SHP77 treated with DMSO at 0.1 percent for 48 hours (cell line): ENCODE measurements at regions not wholly inside any gene's neighbourhood (a gene's known extent, or its start where the extent isn't known, plus 50 kb on each side); places are given as distances from the start of the nearest gene placed in this dataset.
"Not testable (repeated sequence)": the region's sequence is repeated elsewhere in the genome, so short reads cannot be mapped to it uniquely, and the experiment has no call there.

Experiments
- DNase-seq: peaks from one replicate; lab custom pipeline; 2025; lab: John Stamatoyannopoulos, UW

GRCh38 chr9:75541734-75542133, 348.7 kb upstream of the PCSK5 start:
- no peak for DNase-seq

- DNase-seq = no peak
Observed at GRCh38 chr9:75544815-75545214, 345.7 kb upstream of the PCSK5 start.

DNA sequence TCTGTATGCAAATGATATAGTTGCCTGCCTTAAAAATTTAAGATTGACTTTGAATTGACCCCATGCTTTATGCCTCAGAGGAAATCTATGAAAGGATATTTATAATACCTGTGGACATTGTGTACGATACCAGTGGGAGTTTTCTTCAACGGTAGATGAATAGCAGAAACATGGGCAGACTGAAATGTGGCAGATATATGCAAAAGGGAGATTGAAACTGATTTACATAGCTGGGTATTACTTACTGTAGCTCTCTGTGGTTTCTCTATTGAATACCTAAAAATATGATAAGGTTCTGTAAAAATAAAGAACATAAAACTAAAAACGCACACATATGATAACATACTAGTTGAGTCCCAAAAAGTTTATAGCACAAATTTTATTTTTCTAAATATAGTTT, 345.2 kb upstream of the PCSK5 start:
- DNase-seq = no peak

- DNase-seq = no peak
Observed at GRCh38 chr9:75548871-75549270, 341.6 kb upstream of the PCSK5 start.

GRCh38 chr9:75551861-75552260, 338.6 kb upstream of the PCSK5 start:
- no peak for DNase-seq

- no peak for DNase-seq
Observed at GRCh38 chr9:75552941-75553340, 337.5 kb upstream of the PCSK5 start.

DNA sequence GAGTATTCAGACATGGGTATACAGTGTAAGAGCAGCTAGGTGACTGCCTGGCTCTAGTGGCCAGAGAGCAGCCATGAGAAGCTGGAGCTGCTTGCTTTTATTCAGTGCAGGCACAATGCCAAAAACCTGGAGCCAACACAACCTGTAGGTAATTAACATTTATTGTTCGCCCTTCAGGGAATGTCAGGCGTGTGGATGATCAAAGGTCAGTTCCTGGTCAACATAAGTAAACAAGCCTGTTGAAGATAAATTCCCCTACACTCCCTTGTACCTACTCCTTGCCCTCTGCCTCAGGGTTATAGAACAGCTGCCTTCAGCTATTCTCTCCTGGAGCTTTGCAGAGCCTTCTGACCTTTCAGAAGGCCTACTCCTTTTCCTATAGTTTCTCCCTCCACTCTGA, 323.7 kb upstream of the PCSK5 start:
- DNase-seq = not testable (repeated sequence)

DNA sequence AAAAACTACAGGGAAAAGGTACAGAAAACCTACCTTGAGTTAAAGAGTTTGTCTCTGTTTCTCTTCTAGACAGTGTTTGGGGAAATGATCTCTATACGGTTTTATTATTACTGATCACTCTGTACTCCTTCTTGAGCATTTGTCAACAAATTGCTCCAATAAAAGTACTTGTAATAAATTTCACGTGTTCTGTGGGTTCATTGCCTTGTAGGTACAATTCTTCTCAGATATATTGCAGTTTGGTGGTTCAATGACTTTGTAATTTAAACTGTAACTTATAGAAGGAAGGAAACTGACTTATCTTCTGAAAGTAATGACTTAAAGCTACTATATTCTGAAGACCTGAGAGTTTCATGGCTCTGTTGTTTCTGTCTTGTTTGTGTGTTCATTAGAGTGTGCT, 319.9 kb upstream of the PCSK5 start:
- DNase-seq = no peak

DNA sequence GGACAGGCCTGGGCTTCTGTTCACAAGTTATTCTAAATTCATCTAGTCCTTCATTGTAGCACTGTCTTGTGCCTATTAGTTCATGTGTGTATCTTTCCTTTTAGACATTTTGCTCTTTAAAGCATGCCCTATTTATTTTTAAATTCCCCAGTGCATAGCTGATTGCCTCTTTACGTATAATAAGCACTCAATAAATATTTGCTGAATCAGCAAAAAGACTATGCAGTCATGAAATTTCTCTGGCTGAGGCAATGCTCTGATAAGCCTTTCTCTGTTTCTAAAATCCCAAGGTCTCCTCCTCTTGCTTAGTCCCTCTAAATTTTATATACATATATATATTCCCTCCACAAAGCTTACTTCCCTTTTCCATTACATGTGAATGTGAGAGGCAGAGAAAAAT, 315.9 kb upstream of the PCSK5 start:
- DNase-seq = no peak

DNA sequence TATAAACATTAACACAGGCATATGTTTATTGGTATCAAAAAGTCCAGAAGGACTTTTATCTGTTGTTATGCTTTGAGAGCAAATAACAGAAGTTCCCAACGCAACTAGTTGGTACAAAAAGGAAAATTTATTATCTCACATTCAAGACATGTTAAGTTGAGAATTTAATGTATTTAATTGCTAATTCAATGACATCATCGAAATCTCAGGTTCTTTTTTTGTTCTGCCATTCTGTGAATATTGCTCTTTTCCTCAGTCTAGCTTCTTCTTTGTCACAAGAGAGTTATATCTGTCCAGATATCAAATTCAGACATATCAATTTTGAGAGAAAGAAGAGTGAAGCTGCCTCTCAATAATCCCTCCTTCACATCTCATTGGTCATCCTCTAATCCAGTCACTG, 307.6 kb upstream of the PCSK5 start:
- no peak for DNase-seq

GRCh38 chr9:75588808-75589207, 301.7 kb upstream of the PCSK5 start:
- no peak for DNase-seq

DNA sequence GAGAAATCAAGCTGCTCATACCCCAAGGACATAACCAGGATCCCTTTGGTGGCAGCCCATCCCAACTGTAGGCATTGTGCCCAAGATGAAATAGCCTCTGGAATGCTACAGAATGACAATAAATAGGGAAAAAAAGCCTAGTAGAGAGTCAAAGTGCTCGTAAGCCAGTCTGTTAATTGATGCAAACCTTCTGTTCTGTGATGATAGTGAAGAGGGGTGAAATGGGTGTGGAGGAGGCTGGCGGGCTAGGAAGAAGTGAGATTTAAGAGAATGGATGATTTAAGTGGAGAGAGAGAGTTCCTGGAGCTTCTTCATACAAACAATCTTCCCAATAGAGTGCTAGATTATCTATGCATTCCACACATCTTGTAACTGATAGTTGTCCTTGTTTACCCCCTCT, 301.0 kb upstream of the PCSK5 start:
- DNase-seq = no peak

DNA sequence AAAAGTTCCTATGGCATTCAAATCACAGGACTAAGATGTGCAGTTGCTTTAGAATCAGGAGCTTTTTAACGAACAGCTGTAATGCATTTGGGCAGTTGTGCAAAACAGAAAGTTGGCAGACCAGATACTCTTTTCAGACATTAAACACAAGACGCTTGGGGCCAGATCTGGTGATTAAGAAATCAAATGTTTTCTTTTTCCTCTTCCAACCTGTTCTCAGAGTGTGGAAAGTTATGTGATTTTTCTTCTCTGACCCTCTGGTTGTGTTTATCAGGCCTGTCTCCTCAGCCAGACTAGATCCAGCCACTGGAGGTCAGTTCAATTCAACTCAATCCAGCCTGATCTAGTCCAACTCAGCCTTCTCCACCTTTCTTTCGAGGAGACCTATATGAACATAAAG, 298.5 kb upstream of the PCSK5 start:
- DNase-seq = no peak

- no peak for DNase-seq
Observed at GRCh38 chr9:75592586-75592985, 297.9 kb upstream of the PCSK5 start.

GRCh38 chr9:75593920-75594319, 296.6 kb upstream of the PCSK5 start:
- DNase-seq = no peak

GRCh38 chr9:75599126-75599525, 291.3 kb upstream of the PCSK5 start:
- DNase-seq = no peak

DNA sequence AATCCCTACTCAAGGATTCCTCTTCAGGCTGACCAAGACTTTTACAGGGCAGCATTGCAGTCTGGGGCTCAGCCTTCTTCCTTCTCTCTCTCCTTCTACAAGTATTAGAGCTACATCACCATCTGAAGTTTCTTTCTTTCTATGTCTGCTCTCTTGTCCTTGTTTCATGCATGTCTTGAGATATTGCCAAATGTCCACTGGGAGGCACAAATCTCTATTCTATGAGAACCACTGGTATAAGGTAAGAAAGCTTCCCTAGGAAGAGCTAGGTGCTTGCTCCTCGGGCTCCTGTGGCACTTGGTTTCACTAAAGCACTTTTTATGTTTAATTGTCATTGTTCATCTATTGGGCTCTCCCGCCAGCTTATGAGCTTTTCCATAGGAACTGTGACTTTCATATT, 289.2 kb upstream of the PCSK5 start:
- DNase-seq = no peak

DNA sequence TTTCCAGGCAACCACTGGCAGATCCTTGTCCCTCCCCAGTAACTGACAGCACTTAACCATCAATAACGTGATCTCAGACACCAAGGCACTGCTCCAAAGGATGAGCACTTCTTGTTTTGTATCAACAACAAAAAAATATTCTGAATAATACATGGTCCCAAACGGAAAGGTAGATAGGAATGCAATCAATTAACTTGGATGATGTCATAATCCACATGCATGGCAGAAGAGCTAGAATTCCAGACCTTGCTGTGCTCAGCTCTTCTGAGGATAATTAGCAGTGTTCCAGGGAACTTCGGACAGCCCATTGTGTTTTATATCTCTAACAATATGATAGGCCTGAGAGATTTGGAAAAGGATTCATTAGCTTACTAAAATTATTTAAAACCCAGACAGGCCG, 288.4 kb upstream of the PCSK5 start:
- no peak for DNase-seq

DNA sequence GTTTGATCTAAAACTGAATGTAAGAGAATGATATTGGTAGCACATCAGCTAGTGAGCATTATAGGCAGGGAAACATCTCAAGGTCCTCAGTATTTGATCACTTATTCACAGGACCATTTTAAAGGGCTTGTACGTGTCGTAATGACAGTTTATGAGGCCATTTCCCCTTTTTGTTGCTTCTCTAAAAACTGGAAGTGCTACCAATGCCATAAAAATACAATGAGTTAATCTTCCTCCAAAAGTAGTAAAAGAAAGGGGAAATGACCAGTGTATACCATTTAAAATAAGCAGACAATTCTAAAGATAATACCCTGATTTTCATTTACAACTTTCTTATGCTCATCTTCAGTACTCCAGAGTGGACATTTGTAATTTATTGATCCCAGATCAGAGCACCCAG, 285.8 kb upstream of the PCSK5 start:
- DNase-seq = no peak

GRCh38 chr9:75607521-75607920, 283.0 kb upstream of the PCSK5 start:
- no peak for DNase-seq

GRCh38 chr9:75609401-75609800, 281.1 kb upstream of the PCSK5 start:
- no peak for DNase-seq

- no peak for DNase-seq
Observed at GRCh38 chr9:75610246-75610645, 280.2 kb upstream of the PCSK5 start.

DNA sequence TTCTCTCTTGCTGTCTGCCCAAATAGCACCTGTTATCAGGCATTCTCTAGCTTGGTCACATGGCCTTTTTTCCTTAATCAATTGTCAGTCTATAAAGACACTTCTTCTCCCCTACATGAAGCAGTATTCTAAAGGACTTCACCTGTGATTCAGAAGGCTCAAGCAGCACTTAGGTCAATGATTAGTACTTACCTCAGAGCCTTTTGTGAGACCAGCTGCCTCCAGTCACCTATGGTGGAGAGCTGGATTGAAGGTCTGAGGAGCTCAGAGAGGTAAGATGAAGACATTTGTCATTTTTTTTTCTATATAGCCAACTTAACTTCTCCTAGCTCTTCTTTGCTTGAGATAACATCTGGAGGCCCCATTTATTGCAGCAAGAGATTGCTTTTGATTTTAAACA, 278.3 kb upstream of the PCSK5 start:
- no peak for DNase-seq

DNA sequence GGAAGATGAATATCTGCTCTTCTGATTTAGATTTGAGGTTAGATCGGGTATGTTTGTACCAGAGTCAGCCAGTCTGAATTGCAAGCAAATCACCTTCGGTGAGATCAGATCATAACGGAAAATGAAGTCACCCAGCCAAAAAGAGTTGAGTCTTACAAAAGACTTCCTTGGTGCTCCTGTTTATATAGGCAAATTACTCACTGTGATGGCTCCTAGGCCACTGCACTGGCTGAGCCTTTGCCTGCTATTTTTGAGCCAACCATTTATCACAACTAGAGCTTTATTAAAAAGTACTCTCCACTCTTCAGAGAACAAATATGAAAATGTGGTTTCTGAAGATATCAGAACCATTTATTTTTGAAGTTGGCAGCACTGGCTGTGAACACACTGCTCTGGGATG, 277.7 kb upstream of the PCSK5 start:
- no peak for DNase-seq

DNA sequence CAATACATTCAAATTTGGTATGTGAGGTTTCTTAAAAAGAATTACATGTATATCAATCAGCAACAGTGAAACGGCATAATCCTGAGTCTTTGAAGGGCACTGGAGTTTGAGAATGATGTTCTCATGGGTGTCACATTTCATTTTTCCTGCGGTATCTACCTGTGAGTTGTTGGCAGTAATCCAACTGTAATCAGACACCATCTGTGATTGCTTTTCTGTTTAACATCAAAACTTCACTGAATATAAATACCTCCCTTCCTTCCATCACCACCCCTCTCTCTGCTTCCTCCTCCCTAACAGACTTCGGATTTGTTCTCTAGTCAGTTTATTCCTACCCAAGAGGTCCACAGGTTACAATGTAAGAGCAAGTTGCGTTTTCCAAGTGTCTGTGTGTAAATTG, 275.2 kb upstream of the PCSK5 start:
- DNase-seq = no peak
